Neural progenitor cell (in vitro differentiated cells): ENCODE measurements at regions not wholly inside any gene's neighbourhood (a gene's known extent, or its start where the extent isn't known, plus 50 kb on each side); places are given as distances from the start of the nearest gene placed in this dataset.

Experiments
- CTCF ChIP-seq: fragments of 200-600 bp; sonication (generic); IDR thresholded peaks from 2 replicates; pipeline ENCODE4 v1.5.1; 2017; ENCODE audit warnings: antibody characterized with exemption, mild to moderate bottlenecking
- EZH2 ChIP-seq: fragments of 200-600 bp; sonication (generic); IDR thresholded peaks from 2 replicates; pipeline ENCODE4 v1.6.1; 2017; ENCODE audit warnings: antibody characterized with exemption, mild to moderate bottlenecking, moderate library complexity

GRCh38 chr20:59448196-59448595, 147.8 kb downstream of the EDN3 start:
- no peak for TF ChIP-seq EZH2
- TF ChIP-seq CTCF: no peak
